OCI-LY1 (cell line): ENCODE measurements at regions not wholly inside any gene's neighbourhood (a gene's known extent, or its start where the extent isn't known, plus 50 kb on each side); places are given as distances from the start of the nearest gene placed in this dataset.

Experiments used
- EZH2 ChIP-seq: fragments of 200-600 bp; sonication (generic), shearing (Covaris generic); IDR thresholded peaks from 2 replicates; pipeline ENCODE4 v1.8.0; 2017; ENCODE audit warnings: borderline replicate concordance, mixed run types, mild to moderate bottlenecking, antibody characterized with exemption, low read length, moderate library complexity, mixed read lengths
- TF ChIP-seq, protein P1 (sequence below): fragments of 200-600 bp; sonication (generic), shearing (Covaris generic); IDR thresholded peaks from 2 replicates; pipeline ENCODE4 v1.5.1; 2017; ENCODE audit warnings: mild to moderate bottlenecking, antibody characterized with exemption, low read length, moderate library complexity, mixed read lengths

DNA sequence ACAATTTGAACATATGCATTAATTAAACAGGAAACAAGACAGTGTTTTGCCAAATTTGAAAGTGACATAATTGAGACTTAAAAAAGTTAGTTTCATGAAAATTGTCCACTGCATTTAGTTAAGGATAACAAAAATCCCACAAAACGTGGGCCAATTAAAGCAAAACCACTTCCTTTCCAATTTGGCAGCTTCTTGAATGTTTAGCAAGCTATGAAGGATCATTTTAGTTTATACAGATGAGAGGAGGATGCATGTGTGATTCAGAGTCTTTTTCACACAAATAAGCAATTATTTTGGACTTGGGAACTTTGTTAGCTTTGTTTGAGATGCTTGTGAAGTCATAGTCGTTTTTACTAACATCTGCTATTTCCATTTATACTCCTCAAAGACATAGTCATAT, 109.6 kb downstream of the ATXN7L3B start:
- TF ChIP-seq, protein P1, sequence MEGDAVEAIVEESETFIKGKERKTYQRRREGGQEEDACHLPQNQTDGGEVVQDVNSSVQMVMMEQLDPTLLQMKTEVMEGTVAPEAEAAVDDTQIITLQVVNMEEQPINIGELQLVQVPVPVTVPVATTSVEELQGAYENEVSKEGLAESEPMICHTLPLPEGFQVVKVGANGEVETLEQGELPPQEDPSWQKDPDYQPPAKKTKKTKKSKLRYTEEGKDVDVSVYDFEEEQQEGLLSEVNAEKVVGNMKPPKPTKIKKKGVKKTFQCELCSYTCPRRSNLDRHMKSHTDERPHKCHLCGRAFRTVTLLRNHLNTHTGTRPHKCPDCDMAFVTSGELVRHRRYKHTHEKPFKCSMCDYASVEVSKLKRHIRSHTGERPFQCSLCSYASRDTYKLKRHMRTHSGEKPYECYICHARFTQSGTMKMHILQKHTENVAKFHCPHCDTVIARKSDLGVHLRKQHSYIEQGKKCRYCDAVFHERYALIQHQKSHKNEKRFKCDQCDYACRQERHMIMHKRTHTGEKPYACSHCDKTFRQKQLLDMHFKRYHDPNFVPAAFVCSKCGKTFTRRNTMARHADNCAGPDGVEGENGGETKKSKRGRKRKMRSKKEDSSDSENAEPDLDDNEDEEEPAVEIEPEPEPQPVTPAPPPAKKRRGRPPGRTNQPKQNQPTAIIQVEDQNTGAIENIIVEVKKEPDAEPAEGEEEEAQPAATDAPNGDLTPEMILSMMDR: no peak
- no peak for TF ChIP-seq EZH2
